ENCODE measurements at regions not wholly inside any gene's neighbourhood (a gene's known extent, or its start where the extent isn't known, plus 50 kb on each side); places are given as distances from the start of the nearest gene placed in this dataset.

DNA sequence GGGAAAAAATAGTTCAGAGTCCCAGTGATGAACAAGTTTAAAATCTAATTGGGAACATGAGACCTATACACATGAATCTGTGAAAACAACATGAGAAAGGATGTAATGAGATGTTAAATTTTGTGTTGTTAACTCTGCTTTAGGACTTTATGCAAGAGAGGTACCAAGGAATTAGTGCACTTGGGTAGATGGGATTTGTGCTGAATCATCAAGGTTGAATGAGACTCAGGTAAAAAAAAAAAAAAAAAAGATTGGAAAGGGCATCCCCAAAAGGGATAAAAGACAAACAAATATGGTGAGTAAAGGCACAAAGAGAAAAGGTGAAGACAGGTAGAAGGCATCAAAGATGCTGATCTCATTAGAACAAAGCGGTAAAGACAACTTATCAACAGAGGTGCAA lies 644.4 kb downstream of the CBLN4 start:
- TF ChIP-seq, protein P1, sequence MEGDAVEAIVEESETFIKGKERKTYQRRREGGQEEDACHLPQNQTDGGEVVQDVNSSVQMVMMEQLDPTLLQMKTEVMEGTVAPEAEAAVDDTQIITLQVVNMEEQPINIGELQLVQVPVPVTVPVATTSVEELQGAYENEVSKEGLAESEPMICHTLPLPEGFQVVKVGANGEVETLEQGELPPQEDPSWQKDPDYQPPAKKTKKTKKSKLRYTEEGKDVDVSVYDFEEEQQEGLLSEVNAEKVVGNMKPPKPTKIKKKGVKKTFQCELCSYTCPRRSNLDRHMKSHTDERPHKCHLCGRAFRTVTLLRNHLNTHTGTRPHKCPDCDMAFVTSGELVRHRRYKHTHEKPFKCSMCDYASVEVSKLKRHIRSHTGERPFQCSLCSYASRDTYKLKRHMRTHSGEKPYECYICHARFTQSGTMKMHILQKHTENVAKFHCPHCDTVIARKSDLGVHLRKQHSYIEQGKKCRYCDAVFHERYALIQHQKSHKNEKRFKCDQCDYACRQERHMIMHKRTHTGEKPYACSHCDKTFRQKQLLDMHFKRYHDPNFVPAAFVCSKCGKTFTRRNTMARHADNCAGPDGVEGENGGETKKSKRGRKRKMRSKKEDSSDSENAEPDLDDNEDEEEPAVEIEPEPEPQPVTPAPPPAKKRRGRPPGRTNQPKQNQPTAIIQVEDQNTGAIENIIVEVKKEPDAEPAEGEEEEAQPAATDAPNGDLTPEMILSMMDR (conservative IDR thresholded peaks at IDR 0.05; ENCODE audit: low read depth, low read length) = no peak
- TF ChIP-seq EZH2 (IDR thresholded peaks at IDR 0.05; ENCODE audit: borderline replicate concordance, low read depth, low read length, poor library complexity, severe bottlenecking) = no peak
